MG63 (cell line): ENCODE measurements at regions not wholly inside any gene's neighbourhood (a gene's known extent, or its start where the extent isn't known, plus 50 kb on each side); places are given as distances from the start of the nearest gene placed in this dataset.
"Not testable (repeated sequence)": the region's sequence is repeated elsewhere in the genome, so short reads cannot be mapped to it uniquely, and the experiment has no call there.

Experiments
- DNase-seq: peaks from one replicate; pipeline ENCODE4 v3.0.0-alpha.2; 2020
- H3K27me3 ChIP-seq: fragments of 250-450 bp; sonication (Bioruptor Pico); 2 replicates; pipeline ENCODE4 v1.5.1; 2020; ENCODE audit warnings: mild to moderate bottlenecking, moderate library complexity
- H3K36me3 ChIP-seq: fragments of 250-450 bp; sonication (Bioruptor Pico); 2 replicates; pipeline ENCODE4 v1.5.1; 2020; ENCODE audit warnings: mild to moderate bottlenecking, moderate library complexity
- H3K4me3 ChIP-seq: fragments of 250-450 bp; sonication (Bioruptor Pico); 2 replicates; pipeline ENCODE4 v1.5.1; 2020; ENCODE audit warnings: mild to moderate bottlenecking, moderate library complexity
- H3K9me3 ChIP-seq: fragments of 250-450 bp; sonication (Bioruptor Pico); 2 replicates; pipeline ENCODE4 v1.5.1; 2020; ENCODE audit warnings: mild to moderate bottlenecking, moderate library complexity

DNA sequence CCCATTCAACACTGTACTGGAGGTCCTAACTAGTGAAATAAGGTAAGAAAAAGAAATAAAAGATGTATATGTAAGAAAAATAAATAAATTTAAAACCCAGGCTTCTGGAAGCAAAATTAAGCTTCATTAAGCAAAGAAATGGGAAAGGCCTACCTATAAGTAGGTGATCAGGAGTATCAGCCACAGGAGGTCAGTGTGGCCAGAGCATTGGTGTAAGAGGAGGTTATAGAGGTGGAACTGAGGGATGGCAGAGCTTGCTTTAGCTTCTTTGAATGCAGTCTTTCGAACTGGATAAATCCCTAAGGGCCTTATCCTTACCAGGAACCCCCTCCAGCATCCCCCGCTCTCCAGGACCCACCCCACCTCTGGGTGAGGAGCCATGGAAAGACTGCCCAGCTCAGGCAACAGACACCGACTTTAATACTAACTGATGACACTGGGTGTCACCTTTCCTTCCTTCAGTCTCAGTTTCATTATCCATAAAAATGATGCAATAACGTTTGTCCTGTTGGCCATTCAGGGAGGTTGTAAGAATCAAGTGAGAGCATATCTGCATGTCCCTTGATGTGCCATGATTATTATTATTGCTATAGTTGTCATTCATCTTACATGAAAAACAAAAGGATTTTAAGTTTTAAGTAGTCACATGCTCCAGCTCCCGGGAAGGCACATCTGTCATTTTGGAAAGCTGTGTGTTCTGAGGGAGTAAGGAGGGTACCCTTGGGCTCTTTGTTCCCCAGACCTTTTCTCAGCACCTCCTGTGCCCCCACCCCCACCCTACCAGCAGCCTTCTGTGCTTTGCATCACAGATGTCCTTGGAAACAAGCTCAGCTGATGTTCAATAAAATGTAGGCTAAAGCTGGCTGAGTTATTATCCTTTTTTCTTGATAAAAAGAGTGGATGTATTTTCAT, 50.8 kb upstream of the CTNNA1 start:
- Histone ChIP-seq H3K9me3 (no peaks in the 10 kb centered on the region; the same call in 1 of the 2 replicates), H3K36me3 (no peaks in the 10 kb centered on the region), H3K27me3 (no peaks in the 10 kb centered on the region), H3K4me3 (no peak overlapping the region)
- no peak for DNase-seq

GRCh38 chr5:138701678-138702077, 51.5 kb upstream of the CTNNA1 start:
- Histone ChIP-seq H3K27me3 (no peaks in the 10 kb centered on the region), H3K4me3 (no peak overlapping the region), H3K9me3 (no peaks in the 10 kb centered on the region; the same call in 1 of the 2 replicates), H3K36me3 (no peaks in the 10 kb centered on the region)
- no peak for DNase-seq

GRCh38 chr5:138700581-138701362, 52.5 kb upstream of the CTNNA1 start:
- Histone ChIP-seq H3K9me3 (no peaks in the 10 kb centered on the region; the same call in 1 of the 2 replicates), H3K36me3 (no peaks in the 10 kb centered on the region), H3K4me3 (no peak overlapping the region), H3K27me3 (no peaks in the 10 kb centered on the region)
- DNase-seq: no peak

DNA sequence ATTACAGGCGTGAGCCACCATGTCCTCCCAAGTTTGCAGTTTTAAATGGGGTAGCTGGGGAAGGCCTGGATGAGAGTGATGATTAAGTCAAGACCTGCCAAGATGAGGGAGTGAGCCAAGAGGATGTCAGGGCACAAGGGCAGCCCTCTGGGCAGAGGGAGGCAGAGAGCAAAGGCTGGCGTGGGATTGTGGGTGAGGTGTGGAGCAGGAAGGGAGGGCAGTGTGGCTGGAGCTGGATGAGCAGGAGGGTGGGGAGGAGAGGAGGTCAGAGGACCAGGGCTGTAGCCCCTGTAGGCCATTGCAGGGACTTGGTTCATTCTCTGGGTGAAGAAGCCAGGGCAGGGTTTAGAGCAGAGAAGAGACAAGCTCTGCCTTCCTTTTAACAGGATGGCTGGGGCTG, 53.7 kb upstream of the CTNNA1 start:
- no peaks in the 10 kb centered on the region; the same call in 1 of the 2 replicates for H3K9me3 ChIP-seq
- DNase-seq: peak; percentile 52
- no peaks in the 10 kb centered on the region for H3K36me3 ChIP-seq

GRCh38 chr5:138698713-138699112, 54.5 kb upstream of the CTNNA1 start:
- Histone ChIP-seq H3K4me3 (no peak overlapping the region), H3K36me3 (no peaks in the 10 kb centered on the region), H3K9me3 (no peaks in the 10 kb centered on the region; the same call in 1 of the 2 replicates), H3K27me3 (no peaks in the 10 kb centered on the region)
- no peak for DNase-seq

More for the DNA sequence above, 53.7 kb upstream of the CTNNA1 start:
- Histone ChIP-seq H3K4me3 (no peak overlapping the region), H3K27me3 (no peaks in the 10 kb centered on the region)

- Histone ChIP-seq H3K9me3 (no peaks in the 10 kb centered on the region; the same call in 1 of the 2 replicates), H3K4me3 (no peak overlapping the region), H3K36me3 (no peaks in the 10 kb centered on the region), H3K27me3 (no peaks in the 10 kb centered on the region)
- no peak for DNase-seq
These were observed 55.4 kb upstream of the CTNNA1 start for GRCh38 chr5:138697720-138698360.

- no peaks in the 10 kb centered on the region for H3K27me3 ChIP-seq
- no peak overlapping the region for H3K4me3 ChIP-seq
- H3K36me3 ChIP-seq: no peaks in the 10 kb centered on the region
- H3K9me3 ChIP-seq: no peaks in the 10 kb centered on the region; the same call in 1 of the 2 replicates
- DNase-seq: peak; percentile 48
These were observed 56.7 kb upstream of the CTNNA1 start for GRCh38 chr5:138696501-138696900.

DNA sequence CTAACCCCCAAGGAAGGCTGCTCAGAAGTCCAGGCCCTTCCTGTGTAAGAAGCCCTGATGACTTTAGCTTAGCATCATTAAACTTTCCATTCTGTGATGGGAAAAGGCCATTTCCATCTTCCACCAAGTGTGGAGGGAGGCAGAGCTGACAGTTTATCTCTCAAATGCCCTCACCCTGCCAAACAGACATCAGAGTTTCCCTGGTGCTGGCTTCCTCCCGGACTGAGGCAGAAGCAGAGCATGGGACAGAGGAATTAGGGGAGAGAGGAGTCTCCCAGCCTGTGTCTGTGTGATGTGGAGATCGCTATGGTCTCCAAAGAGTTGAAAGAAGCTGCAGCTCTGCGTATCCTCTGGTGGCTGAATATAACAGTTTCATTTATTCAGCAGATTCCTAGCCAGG, 57.4 kb upstream of the CTNNA1 start:
- no peaks in the 10 kb centered on the region for H3K36me3 ChIP-seq
- H3K4me3 ChIP-seq: no peak overlapping the region
- no peak for DNase-seq
- no peaks in the 10 kb centered on the region for H3K9me3 ChIP-seq
- H3K27me3 ChIP-seq: no peaks in the 10 kb centered on the region

GRCh38 chr5:138694146-138694545, 59.1 kb upstream of the CTNNA1 start:
- Histone ChIP-seq H3K27me3 (no peaks in the 10 kb centered on the region), H3K9me3 (no peaks in the 10 kb centered on the region), H3K4me3 (no peak overlapping the region), H3K36me3 (no peaks in the 10 kb centered on the region)
- DNase-seq: no peak

DNA sequence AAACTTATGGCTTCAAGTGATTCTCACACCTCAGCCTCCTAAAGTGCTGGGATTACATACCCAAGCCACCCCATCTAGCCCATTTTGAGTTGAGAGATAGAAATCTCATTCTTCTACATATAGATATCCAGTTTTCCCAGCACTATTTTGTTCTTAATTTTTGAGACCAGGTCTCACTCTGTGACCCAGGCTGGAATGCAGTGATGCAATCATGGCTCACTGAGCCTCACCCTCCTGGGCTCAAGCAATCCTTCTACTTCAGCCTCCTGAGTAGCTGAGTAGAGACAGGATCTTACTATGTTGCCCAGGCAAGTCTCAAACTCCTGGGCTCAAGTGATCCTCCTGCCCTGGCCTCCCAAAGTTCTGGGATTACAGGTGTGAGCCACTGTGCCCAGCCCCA, 60.9 kb upstream of the CTNNA1 start:
- H3K9me3 ChIP-seq: no peaks in the 10 kb centered on the region
- H3K36me3 ChIP-seq: no peaks in the 10 kb centered on the region
- no peaks in the 10 kb centered on the region for H3K27me3 ChIP-seq
- no peak overlapping the region for H3K4me3 ChIP-seq
- no peak for DNase-seq

DNA sequence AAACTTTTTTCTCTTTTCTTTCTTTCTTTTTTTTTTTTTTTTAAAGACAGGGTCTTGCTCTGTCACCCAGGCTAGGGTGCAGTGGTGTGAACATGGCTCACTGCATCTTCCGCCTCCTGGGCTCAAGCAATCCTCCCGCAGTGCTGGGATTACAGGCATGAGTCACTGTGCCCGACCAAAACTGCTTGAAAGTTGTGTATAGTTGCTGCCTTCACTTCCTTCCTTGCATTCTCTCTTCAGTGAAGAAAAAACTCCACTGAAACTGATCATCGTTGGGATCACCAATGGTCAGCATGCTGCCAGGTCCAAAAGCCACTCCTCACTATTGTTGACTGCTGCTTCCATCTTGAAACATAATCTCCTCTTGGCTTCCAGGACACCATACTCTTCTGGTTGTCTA, 66.6 kb upstream of the CTNNA1 start:
- 0 out of 2 replicates have a peak, but pooled peaks cover 2% of the 10 kb centered on the region for H3K9me3 ChIP-seq
- H3K36me3 ChIP-seq: no peaks in the 10 kb centered on the region
- DNase-seq: peak; percentile 86
- no peak overlapping the region for H3K4me3 ChIP-seq
- H3K27me3 ChIP-seq: peaks cover 3% of the 10 kb centered on the region; the same call in 1 of the 2 replicates

- Histone ChIP-seq H3K27me3 (peaks cover 9% of the 10 kb centered on the region; the same call in 1 of the 2 replicates), H3K9me3 (peaks cover 3% of the 10 kb centered on the region; the same call in 1 of the 2 replicates), H3K36me3 (no peaks in the 10 kb centered on the region), H3K4me3 (no peak overlapping the region)
- DNase-seq: peak; percentile 20
These were observed 68.0 kb upstream of the CTNNA1 start for GRCh38 chr5:138685193-138685745.

GRCh38 chr5:138682462-138682861, 70.8 kb upstream of the CTNNA1 start:
- DNase-seq: not testable (repeated sequence)
- peaks cover 12% of the 10 kb centered on the region for H3K27me3 ChIP-seq

DNA sequence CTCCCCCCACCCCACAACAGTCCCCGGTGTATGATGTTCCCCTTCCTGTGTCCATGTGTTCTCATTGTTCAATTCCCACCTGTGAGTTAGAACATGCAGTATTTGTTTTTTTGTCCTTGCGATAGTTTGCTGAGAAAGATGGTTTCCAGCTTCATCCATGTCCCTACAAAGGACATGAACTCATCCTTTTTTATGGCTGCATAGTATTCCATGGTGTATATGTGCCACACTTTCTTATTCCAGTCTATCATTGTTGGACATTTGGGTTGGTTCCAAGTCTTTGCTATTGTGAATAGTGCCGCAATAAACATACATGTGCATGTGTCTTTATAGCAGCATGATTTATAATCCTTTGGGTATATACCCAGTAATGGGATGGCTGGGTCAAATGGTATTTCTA, 74.4 kb upstream of the CTNNA1 start:
- H3K4me3 ChIP-seq, DNase-seq, H3K36me3 ChIP-seq: not testable (repeated sequence)
- Histone ChIP-seq H3K9me3 (peaks cover 13% of the 10 kb centered on the region), H3K27me3 (peaks cover 12% of the 10 kb centered on the region)

More at GRCh38 chr5:138682462-138682861, 70.8 kb upstream of the CTNNA1 start:
- not testable (repeated sequence) for H3K4me3 ChIP-seq, H3K9me3 ChIP-seq, H3K36me3 ChIP-seq

DNA sequence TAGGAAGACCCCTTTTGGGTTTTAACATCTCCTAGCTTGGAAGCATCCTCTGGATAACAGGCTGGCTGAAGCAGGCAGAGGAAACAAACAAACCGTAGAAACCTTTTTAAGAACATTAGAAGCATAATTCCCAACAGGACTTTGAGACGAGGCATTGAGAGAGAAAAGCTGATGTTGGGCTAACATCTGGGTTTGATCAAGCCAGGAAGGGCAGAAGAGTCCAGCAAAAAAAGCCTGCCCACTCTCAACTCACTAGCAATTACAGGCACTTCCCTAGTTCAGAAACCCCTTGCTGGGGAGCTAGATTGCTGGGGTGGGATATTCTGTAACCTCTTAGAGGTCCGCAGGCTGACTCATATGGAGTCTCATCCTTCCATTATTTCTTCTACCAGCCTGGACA, 75.4 kb upstream of the CTNNA1 start:
- Histone ChIP-seq H3K9me3 (peaks cover 13% of the 10 kb centered on the region), H3K4me3 (no peak overlapping the region), H3K36me3 (no peaks in the 10 kb centered on the region), H3K27me3 (peaks cover 12% of the 10 kb centered on the region)
- no peak for DNase-seq

DNA sequence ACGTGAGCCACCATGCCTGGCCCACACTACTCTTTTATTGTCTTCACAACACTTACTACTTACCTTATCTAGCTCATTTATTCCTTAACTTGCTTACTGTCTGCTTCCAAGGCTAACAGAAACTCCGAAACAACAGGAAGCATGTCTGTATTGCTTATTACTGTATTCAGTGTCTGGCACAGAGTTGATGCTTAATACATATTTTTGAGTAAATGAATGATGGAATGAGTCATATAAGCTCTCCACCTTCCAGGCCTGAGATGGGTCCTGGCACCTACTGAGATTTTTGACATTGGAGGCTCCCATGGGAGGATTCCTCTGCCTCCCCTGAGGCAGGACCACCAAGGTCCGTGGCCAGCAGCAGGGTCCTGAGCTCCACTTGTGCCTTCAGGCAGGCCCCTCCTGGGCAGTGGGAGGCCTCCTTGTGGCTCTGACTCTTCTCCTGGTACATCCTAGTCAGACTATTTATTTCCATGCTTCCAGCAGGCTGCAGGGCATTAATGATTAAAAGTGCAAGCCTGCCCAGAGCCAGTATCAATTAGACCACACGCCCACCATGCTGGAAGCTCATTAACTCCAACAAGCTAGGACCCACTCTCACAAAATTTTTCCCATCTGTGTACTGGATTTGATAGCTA, 76.5 kb upstream of the CTNNA1 start:
- peaks cover 10% of the 10 kb centered on the region for H3K9me3 ChIP-seq
- DNase-seq: no peak
- no peaks in the 10 kb centered on the region for H3K36me3 ChIP-seq
- H3K27me3 ChIP-seq: peaks cover 9% of the 10 kb centered on the region; the same call in 1 of the 2 replicates
- H3K4me3 ChIP-seq: no peak overlapping the region
